ENCODE measurements at regions not wholly inside any gene's neighbourhood (a gene's known extent, or its start where the extent isn't known, plus 50 kb on each side); places are given as distances from the start of the nearest gene placed in this dataset.
A peak's percentile ranks its signal among the peaks of the same experiment; 100 is the strongest.

DNA sequence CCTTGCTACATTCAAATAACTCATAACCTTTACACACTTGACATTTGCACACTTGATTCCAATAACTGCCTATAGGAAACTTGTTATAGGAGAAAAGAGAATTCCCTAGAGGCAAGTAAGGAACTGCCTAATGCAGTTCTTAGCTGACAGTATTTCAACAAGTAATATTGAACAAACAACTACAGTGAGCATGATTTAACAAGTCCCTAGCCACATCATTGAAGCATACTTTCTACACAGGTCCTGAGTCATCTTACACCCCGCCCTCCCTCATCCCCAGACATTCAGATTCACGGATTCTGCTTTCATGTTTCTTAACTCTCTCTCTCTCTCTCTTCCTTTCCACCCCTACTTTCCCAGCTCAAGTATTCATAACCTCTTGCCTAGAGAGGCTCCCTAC is 153.5 kb downstream of the LSM5 start:
- no peak for DNase-seq

GRCh38 chr7:32335107-32335506 is 155.1 kb downstream of the LSM5 start:
- no peak for DNase-seq

DNA sequence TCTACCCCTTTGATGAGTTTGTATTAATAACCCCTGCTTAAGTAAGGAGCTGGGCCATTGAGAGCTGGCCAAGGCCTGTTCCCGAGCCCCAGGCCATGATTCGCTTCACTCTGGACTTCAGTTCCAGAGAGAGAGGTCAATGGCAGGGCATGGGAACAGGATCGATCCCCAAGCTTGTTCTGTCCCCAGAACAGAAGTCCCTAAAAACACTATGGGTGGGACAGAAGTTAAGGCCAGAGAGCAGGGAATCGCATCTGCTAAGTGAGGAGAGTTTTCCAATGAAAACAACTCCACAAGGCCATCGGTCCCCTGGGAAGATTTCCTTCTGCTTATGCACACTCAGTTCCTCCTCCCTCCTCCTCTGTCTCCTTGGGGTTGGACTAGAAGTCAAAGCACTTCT is 159.6 kb downstream of the LSM5 start:
- DNase-seq, result no peak

GRCh38 chr7:32326078-32326477 is 164.1 kb downstream of the LSM5 start:
- DNase-seq, result no peak

DNA sequence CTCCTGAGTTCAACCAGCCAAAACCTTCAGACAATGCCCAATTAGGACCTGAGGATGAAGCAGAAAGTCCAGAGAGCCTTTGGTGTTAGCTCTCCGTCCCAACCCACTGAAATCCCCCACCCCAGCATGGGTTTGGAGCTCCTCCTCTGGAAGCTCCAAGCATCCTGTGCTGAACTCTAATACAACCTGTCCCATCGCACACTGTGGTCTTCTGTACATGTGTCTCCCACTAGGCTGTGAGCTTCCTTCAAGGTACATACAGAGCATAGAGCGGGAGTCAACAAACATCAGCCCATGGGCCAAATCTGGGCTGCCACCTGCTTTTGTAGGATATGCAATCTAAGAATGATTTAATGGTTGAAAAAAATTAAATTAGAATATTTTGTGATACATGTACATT is 166.5 kb downstream of the LSM5 start:
- no peak for DNase-seq

GRCh38 chr7:32319012-32319382 is 171.2 kb downstream of the LSM5 start:
- DNase-seq, result no peak

GRCh38 chr7:32318300-32319011 is 171.7 kb downstream of the LSM5 start:
- DNase-seq, result no peak

DNA sequence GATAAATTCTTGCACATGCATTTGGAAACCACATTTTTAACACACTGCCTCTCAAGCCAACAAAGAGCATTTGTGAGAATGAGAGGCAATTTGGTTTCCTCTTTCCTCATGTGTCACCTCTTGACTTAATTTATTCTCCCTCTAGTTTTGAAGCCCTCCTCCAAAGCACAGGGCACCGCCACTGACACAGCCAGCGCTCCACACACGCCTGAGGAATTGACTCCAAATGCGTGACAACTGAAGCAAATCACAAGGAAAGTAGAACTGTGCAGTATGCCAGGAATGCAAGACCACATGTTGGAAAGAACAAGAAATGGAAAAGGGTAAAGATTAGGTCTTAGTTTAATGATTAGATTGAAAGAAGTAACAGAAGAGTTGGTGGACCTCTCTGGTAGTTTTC is 173.3 kb downstream of the LSM5 start:
- DNase-seq, result no peak

DNA sequence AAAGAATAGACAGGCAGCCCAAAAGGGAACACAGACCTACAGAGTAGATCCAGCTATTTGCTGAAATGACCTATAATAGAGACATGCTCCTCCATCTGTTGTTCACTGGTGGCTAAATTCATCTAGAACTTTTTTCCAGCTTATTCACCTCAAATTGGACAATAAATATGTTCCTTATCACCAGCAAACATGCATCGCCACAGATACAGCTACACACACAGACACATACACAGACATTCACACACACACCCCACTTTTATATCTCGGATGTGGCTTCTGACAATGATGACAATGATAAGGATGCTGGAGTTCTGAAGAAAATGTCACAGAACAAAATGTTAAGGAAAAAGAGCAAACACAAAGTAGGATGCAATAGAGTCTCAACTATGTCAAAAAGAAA is 175.4 kb downstream of the LSM5 start:
- DNase-seq, result no peak

- no peak for DNase-seq
Observed at GRCh38 chr7:32301427-32301826, 188.8 kb downstream of the LSM5 start.

GRCh38 chr7:32299133-32299702 is 191.0 kb downstream of the LSM5 start:
- no peak for DNase-seq

GRCh38 chr7:32298408-32299132 is 191.6 kb downstream of the LSM5 start:
- DNase-seq, result no peak

GRCh38 chr7:32293833-32294232 is 196.3 kb downstream of the LSM5 start:
- no peak for DNase-seq

DNA sequence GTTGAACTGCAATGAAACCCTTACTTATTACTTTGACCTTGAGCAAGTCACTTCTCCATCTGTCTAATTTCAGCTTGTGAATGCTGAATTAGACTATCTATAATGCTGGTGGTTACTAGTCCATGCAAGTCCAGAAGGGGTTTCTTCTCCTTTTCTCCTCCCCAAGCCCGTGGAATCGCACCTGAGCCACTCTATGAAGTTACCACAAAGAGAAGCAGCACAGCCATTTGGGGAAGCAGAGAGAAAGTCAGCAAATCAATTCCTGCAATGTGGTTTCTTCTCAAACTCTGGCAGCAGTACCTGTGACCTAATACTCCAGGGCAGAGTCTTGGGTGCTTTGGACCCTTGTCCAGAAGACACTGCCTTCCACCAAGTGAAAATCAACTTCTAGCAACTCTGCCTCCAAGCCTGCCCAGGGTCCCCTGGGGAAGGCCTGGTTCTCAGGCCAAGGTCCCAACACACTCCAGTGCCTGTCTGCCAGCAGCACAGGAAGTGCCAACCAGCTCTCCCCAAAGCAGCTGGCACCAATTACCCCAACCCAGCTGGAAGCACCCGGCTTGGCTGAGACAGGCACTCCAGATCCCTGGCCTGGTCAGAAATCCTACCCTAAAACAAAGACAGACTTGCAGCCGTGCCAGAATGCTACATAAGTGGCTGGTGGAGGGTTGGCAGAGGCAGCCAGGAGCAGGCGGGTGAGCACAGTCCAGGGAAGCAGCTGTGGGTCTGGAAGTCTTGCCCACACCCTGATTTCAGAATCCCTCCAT is 200.3 kb downstream of the LSM5 start:
- peak; percentile 94 for DNase-seq

- no peak for DNase-seq
Observed at GRCh38 chr7:32285698-32286097, 204.5 kb downstream of the LSM5 start.

DNA sequence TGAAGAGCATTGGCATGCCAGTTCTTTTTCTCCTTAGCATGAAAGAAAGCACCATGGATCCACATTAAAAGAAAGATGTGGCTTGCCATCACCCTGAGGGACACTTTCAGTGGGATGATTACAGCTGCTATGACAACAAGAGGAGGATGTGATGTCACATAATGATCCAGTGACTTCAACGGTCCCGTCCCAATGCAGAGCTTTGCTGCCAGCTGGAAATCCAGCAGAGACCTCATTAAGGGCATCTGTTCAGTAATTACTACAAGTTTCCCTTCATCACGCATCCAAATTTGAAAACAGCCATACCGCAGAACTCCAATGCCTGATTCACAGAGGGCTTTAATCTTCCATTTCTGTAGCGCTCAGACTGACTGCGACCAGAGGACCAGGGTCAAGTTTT is 206.6 kb downstream of the LSM5 start:
- DNase-seq, result no peak

DNA sequence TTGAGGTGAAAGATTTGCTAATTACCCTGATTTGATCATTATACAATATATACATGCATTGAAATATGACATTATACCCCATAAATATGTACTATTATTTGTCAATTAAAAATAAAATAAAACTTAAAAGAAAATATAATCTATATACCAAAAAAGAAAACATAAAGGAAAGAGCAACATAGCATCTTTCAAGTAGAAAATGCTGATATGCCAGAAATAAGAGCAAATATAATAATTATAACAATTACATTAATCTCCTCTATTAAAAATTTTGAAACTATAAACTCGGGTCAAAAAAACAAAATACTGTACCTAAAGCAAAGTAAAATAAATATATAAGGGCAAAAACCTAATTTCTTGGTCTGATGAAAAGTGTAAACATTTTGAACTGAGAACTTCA is 209.3 kb upstream of the PDE1C start:
- DNase-seq, result no peak

DNA sequence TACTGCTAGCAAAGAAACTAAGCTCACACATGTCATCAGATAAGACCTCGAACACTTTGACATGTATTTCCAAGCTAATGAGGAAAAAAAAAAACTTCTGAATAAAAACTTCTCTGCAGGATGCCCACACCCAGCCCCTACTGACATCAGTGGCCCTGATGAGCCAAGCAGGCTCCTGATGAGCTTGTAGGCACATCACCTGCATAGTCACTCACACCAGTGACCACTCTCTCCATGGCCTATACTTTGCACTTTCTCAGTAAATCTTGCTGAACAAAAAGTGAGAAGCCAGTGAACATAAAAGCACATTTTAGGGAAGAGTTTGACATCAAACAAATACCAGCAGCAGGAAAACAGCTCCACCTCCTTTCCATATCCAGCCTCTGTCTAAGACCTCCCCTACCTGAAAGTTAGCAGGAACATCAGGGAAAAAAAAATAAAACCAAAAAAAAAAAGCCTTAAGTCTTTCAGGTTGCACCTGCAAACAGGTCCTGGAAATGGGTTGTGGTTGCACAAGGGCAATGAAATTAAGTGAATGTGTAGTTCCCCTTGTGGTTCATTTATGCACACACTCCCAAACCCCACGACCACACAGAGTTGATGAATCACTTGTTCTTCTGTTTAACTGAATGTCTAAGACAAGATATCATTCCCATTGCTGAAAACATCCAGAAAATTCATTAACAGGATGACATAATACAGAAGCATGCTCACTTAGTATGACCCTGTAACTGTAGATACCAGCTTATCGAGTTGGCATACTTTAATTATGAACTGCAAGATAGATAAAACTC is 205.2 kb upstream of the PDE1C start:
- DNase-seq, result no peak

- no peak for DNase-seq
Observed at GRCh38 chr7:32273297-32273696, 203.1 kb upstream of the PDE1C start.

DNA sequence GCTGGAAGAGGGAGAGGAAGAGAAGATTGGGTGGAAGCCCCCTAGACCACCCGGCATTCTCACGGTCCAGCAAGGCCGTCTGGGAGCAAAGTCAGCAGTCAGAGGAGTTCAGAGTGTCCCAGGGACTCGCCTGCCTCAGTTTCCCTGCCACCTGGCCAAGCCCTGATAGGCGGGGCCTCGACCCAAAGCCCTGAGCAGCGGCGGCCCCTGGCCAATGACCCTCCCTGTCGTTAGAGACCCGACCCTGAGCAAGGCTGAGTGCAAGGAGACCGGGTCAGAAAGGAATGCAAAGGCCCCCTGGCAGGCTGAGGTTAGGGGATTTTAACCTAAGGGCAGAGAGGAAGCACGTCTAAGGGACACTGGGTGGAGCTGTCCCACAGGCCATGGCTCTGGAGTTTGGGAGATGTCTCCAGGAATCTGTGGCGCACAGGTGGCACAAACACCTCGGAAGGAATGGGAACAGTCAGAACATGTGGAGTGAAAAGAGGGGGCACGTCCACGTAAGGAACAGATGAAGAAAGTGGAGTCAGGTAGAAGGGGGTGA is 196.8 kb upstream of the PDE1C start:
- no peak for DNase-seq

DNA sequence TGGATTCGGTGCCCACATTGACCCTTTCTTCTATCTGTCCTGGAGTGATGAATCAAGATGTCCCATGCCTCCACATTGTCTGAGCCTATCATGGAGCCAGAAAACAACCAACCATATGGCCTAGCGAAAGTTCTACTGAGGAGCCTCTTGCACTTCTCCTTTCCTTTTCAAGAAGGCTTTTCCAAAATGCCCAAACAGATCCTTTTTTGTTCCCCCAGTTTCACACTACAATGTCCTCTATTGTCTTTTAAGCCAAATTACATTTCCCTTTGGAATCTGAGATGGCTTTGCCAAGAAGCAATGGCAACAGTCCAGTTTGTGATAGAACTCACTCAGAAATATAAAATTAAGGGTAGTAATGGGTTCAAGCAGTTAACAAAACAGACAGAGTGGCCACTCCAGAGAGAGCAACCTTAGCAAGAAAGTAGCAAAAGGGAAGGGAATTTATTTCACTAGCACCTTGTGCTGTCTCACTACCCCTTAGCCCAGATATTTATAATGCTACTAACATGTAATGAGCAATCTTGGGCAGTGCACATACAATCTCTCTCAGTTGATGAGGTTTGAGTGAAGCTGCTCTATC is 194.6 kb upstream of the PDE1C start:
- no peak for DNase-seq

DNA sequence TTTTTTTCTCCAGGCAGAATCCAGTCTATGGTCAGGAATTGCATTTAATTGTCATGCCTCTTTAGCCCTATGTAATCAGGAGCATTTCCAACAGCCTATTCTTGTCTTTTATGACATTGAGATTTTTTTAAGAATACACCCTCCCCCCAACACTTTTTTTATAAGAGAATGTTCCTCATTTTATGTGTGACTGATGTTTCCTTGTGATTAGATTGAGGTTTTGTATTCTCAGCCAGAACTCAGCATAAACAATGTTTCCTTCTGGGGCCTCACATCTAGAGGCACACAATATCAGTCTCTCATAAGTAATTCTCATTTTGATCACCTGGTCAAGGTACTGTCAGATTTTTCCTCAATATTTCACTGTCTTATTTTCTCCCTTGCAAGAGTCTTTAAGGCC is 193.4 kb upstream of the PDE1C start:
- DNase-seq, result no peak
